Neural cell (in vitro differentiated cells): ENCODE measurements at regions not wholly inside any gene's neighbourhood (a gene's known extent, or its start where the extent isn't known, plus 50 kb on each side); places are given as distances from the start of the nearest gene placed in this dataset.

Experiments used
- EZH2 ChIP-seq: fragments of 200-600, 300-800 bp; shearing (Covaris generic), sonication (generic); IDR thresholded peaks from 2 replicates; pipeline ENCODE4 v1.6.1; 2014; ENCODE audit warnings: antibody characterized with exemption, low read length, borderline replicate concordance, mild to moderate bottlenecking; ENCODE audit not compliant: insufficient read depth, poor library complexity, severe bottlenecking
- POLR2AphosphoS5 ChIP-seq: IDR thresholded peaks from 2 replicates; pipeline ENCODE4 v1.6.1; 2012
- SMC3 ChIP-seq: fragments of 450-650 bp; conservative IDR thresholded peaks from 2 replicates; pipeline ENCODE4 v1.6.1; 2014; ENCODE audit warnings: antibody characterized with exemption, mild to moderate bottlenecking, moderate library complexity; ENCODE audit not compliant: poor library complexity
- TF ChIP-seq, protein P1 (sequence below): fragments of 450-650 bp; IDR thresholded peaks from 2 replicates; pipeline ENCODE4 v1.5.1; 2014; ENCODE audit warnings: antibody characterized with exemption, mild to moderate bottlenecking, moderate library complexity; ENCODE audit not compliant: poor library complexity, severe bottlenecking

DNA sequence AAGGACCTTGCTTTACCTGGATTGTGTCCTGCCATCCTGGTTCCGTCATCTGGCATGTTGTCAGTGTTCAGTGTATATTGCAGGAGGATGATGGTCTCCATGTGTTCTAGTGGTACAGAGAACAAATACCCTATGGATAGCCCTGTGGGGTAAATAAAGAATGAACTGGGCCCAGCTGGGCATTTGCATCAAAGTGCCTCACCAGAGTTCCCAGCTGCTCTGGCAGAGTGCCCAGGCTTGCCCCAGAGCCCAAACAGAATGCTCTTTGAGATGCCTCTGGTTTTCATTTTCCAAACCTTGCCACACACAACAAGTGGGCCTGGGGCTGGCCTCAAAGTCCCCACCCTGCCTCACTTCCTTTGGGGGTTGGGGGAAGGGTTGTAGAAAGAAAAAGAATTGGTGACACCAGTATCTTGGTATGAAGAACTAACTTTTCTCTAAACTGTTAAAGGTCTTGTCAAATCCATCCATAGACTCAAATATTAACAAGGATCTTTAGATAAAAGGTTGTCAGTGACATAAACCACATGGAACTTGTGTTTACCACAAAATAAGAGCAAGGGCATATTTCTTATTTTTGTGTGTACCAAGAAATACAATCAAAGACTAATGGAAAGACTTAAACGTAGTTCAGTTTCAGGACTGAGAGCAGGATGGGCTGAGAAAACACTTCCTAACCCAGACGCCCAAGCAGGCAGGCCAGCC, 82.2 kb downstream of the LMO4 start:
- TF ChIP-seq EZH2: no peak
- TF ChIP-seq POLR2AphosphoS5: no peak
- TF ChIP-seq, protein P1, sequence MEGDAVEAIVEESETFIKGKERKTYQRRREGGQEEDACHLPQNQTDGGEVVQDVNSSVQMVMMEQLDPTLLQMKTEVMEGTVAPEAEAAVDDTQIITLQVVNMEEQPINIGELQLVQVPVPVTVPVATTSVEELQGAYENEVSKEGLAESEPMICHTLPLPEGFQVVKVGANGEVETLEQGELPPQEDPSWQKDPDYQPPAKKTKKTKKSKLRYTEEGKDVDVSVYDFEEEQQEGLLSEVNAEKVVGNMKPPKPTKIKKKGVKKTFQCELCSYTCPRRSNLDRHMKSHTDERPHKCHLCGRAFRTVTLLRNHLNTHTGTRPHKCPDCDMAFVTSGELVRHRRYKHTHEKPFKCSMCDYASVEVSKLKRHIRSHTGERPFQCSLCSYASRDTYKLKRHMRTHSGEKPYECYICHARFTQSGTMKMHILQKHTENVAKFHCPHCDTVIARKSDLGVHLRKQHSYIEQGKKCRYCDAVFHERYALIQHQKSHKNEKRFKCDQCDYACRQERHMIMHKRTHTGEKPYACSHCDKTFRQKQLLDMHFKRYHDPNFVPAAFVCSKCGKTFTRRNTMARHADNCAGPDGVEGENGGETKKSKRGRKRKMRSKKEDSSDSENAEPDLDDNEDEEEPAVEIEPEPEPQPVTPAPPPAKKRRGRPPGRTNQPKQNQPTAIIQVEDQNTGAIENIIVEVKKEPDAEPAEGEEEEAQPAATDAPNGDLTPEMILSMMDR: no peak
- TF ChIP-seq SMC3: no peak
